Endothelial cell of umbilical vein (primary cell): ENCODE measurements at regions not wholly inside any gene's neighbourhood (a gene's known extent, or its start where the extent isn't known, plus 50 kb on each side); places are given as distances from the start of the nearest gene placed in this dataset.

Source experiments
- BruUV-seq: library from RNA; stranded (reverse); fragments of 400-500 nt; replicated peaks from 2 replicates; lab custom pipeline; 2021; lab: Mats Ljungman, UMichigan
- CTCF ChIA-PET: fragments of 300-600, 350-600 bp; sonication (Branson Sonifier 250); formaldehyde crosslinking; loops from one replicate; lab custom pipeline; 2021; ENCODE audit warnings: antibody characterized with exemption, inconsistent platforms; lab: Charles Lee
- POLR2A ChIA-PET: fragments of 300-600, 350-600 bp; sonication (Branson Sonifier 250); formaldehyde crosslinking; loops from one replicate; lab custom pipeline; 2021; ENCODE audit warnings: antibody characterized with exemption, inconsistent platforms; lab: Charles Lee
- DNase-seq: peaks from one replicate; pipeline ENCODE4 v3.0.0-alpha.2; 2011; ENCODE audit warnings: low read depth, low spot score
- FAIRE-seq: peaks from 2 replicates; lab custom pipeline; 2011; peaks lifted over from hg19 to GRCh38; lab: Jason Lieb, UNC
- H2AFZ ChIP-seq: 2 replicates; pipeline ENCODE4 v1.6.0; 2012; ENCODE audit warnings: low read depth, low read length, control low read depth, inconsistent platforms
- H3K27ac ChIP-seq: 2 replicates; pipeline ENCODE4 v1.5.1; 2011; ENCODE audit warnings: low read depth, mild to moderate bottlenecking, control low read depth, low read length, moderate library complexity; ENCODE audit not compliant: insufficient read depth
- H3K27me3 ChIP-seq, 2 experiments: 2 replicates each; pipeline versions ENCODE4 v1.6.0 to v1.6.1; 2011; ENCODE audit warnings: low read length in 2 of 2, mixed read lengths in 1 of 2; ENCODE audit not compliant: control insufficient read depth in 2 of 2, insufficient read depth in 2 of 2
- H3K36me3 ChIP-seq, 2 experiments: 2 replicates in 1 of 2; 3 replicates in 1 of 2; pipeline ENCODE4 v1.5.1; 2011; ENCODE audit warnings: low read length in 2 of 2, mild to moderate bottlenecking in 1 of 2, moderate library complexity in 1 of 2; ENCODE audit not compliant: control insufficient read depth in 2 of 2, insufficient read depth in 2 of 2; ENCODE audit errors: extremely low read depth in 1 of 2
- H3K4me1 ChIP-seq: 3 replicates; pipeline ENCODE4 v1.5.1; 2011; ENCODE audit warnings: mild to moderate bottlenecking, low read length; ENCODE audit not compliant: control insufficient read depth, insufficient read depth; ENCODE audit errors: extremely low read depth
- H3K4me2 ChIP-seq: 2 replicates; pipeline ENCODE4 v1.6.1; 2011; ENCODE audit warnings: low read length, control low read depth, mixed read lengths; ENCODE audit not compliant: insufficient read depth
- H3K4me3 ChIP-seq, 3 experiments: fragments of 200-600 bp in 1 of 3; sonication (generic), shearing (Covaris generic) in 1 of 3; replicated peaks in 1 of 3; 2 replicates each; pipeline ENCODE4 v1.5.1; 2011 to 2016; ENCODE audit warnings: control low read depth in 3 of 3, low read length in 3 of 3, mild to moderate bottlenecking in 2 of 3, inconsistent platforms in 1 of 3, low read depth in 1 of 3, moderate library complexity in 1 of 3; ENCODE audit not compliant: insufficient read depth in 1 of 3
- H3K79me2 ChIP-seq: 2 replicates; pipeline ENCODE4 v1.6.0; 2012; ENCODE audit warnings: low read length, inconsistent platforms; ENCODE audit not compliant: control insufficient read depth, insufficient read depth
- H3K9ac ChIP-seq: replicated peaks from 2 replicates; pipeline ENCODE3; 2011; ENCODE audit warnings: low read length, control low read depth; ENCODE audit not compliant: insufficient read depth; ENCODE audit errors: extremely low read depth
- H3K9me1 ChIP-seq: replicated peaks from 3 replicates; pipeline ENCODE4 v1.6.0; 2011; ENCODE audit warnings: mild to moderate bottlenecking, low read length; ENCODE audit not compliant: control insufficient read depth, insufficient read depth; ENCODE audit errors: extremely low read depth
- H3K9me3 ChIP-seq: replicated peaks from 2 replicates; pipeline ENCODE4 v1.5.1; 2012; ENCODE audit warnings: low read length, inconsistent platforms; ENCODE audit not compliant: control insufficient read depth, insufficient read depth
- H4K20me1 ChIP-seq: replicated peaks from 2 replicates; pipeline ENCODE3; 2011; ENCODE audit warnings: mild to moderate bottlenecking, low read length; ENCODE audit not compliant: control insufficient read depth, insufficient read depth; ENCODE audit errors: extremely low read depth
- CTCF ChIP-seq, 2 donors: IDR thresholded peaks; 1 replicate in 1 of 2; 2 replicates in 1 of 2; pipeline ENCODE4 v1.5.1; 2011; ENCODE audit warnings: low read length in 2 of 2, mild to moderate bottlenecking in 2 of 2, moderate library complexity in 2 of 2, control low read depth in 1 of 2, inconsistent platforms in 1 of 2, low read depth in 1 of 2; ENCODE audit not compliant: insufficient read depth in 1 of 2; ENCODE audit errors: extremely low read depth in 1 of 2
- EZH2 ChIP-seq: IDR thresholded peaks from 2 replicates; pipeline ENCODE4 v1.6.1; 2012; ENCODE audit warnings: borderline replicate concordance, low read depth, mild to moderate bottlenecking, moderate library complexity, low read length, inconsistent platforms; ENCODE audit not compliant: severe bottlenecking
- FOS ChIP-seq: IDR thresholded peaks from 2 replicates; pipeline ENCODE4 v1.6.1; 2011; ENCODE audit warnings: mild to moderate bottlenecking, low read length, moderate library complexity, borderline replicate concordance; ENCODE audit not compliant: insufficient read depth
- GATA2 ChIP-seq: IDR thresholded peaks from 2 replicates; pipeline ENCODE4 v1.7.0; 2011; ENCODE audit warnings: low read depth, mild to moderate bottlenecking, moderate library complexity, mixed read lengths, low read length; ENCODE audit not compliant: insufficient read length, insufficient read depth
- JUN ChIP-seq: IDR thresholded peaks from 2 replicates; pipeline ENCODE4 v1.6.1; 2011; ENCODE audit warnings: borderline replicate concordance, low read depth; ENCODE audit not compliant: insufficient read length, insufficient read depth
- MAX ChIP-seq: IDR thresholded peaks from 2 replicates; pipeline ENCODE4 v1.6.1; 2011; ENCODE audit not compliant: insufficient read depth, insufficient read length
- POLR2A ChIP-seq: IDR thresholded peaks from 2 replicates; pipeline ENCODE4 v1.6.1; 2012; ENCODE audit warnings: low read depth, mild to moderate bottlenecking, control low read depth, low read length
- POLR2AphosphoS5 ChIP-seq: IDR thresholded peaks from 2 replicates; pipeline ENCODE4 v1.6.1; 2012; ENCODE audit warnings: low read depth, mild to moderate bottlenecking, control low read depth, low read length, moderate library complexity; ENCODE audit not compliant: insufficient read depth
- dilution Hi-C: fragments of 300-500 bp; cut with MboI; formaldehyde crosslinking; loops from one replicate; pipeline ENCODE4 v1.15.0; 2019; ENCODE audit warnings: low sequenced_read_pairs; ENCODE audit not compliant: extremely low pct_ligation_motif_present
- intact Hi-C: fragments of 100-400 bp; cut with micrococcal nuclease; formaldehyde crosslinking; loops from one replicate; pipeline ENCODE4 v1.10.0; 2022

- Histone ChIP-seq H4K20me1 (no peaks in the 10 kb centered on the region), H3K4me2 (no peak overlapping the region), H3K4me1 (peaks cover 28% of the 10 kb centered on the region), H3K9ac (no peak overlapping the region), H3K9me3 (no peaks in the 10 kb centered on the region), H3K4me3 (no peak overlapping the region), H3K36me3 (no peaks in the 10 kb centered on the region), H2AFZ (no peak overlapping the region), H3K27me3 (no peaks in the 10 kb centered on the region), H3K79me2 (no peaks in the 10 kb centered on the region), H3K9me1 (no peaks in the 10 kb centered on the region), H3K27ac (no peak overlapping the region)
- no TSS peak for BruUV-seq
- no peak for DNase-seq
- FAIRE-seq: no peak
- ChIA-PET CTCF (interaction anchor here (1.4 kb wide), 1 partner anchor 13 kb away, joined by 6 read pairs; no protein-coding TSS in a partner anchor), POLR2A (no interaction called here)
- dilution Hi-C loops (no loop called here), intact Hi-C loops (no loop called here)
- no peak for TF ChIP-seq EZH2
- no peak for TF ChIP-seq GATA2
- TF ChIP-seq CTCF (IDR thresholded peaks at IDR 0.05; ENCODE audit: extremely low read depth in 1 of 2, insufficient read depth in 1 of 2, low read depth in 1 of 2, low read length in 2 of 2): no peak
- no peak for TF ChIP-seq JUN
- no peak for TF ChIP-seq POLR2AphosphoS5
- no peak for TF ChIP-seq FOS
- TF ChIP-seq MAX: no peak
- no peak for TF ChIP-seq POLR2A
Observed at GRCh38 chr22:27138471-27138870, 481.1 kb downstream of the MIAT start.
